Bronchial epithelial cell (primary cell): ENCODE measurements at regions not wholly inside any gene's neighbourhood (a gene's known extent, or its start where the extent isn't known, plus 50 kb on each side); places are given as distances from the start of the nearest gene placed in this dataset.
"Not testable (repeated sequence)": the region's sequence is repeated elsewhere in the genome, so short reads cannot be mapped to it uniquely, and the experiment has no call there.

Experiments
- DNase-seq: peaks from one replicate; pipeline ENCODE4 v3.0.0-alpha.2; 2010; ENCODE audit warnings: low read depth
- FAIRE-seq: peaks from 2 replicates; lab custom pipeline; 2011; peaks lifted over from hg19 to GRCh38; lab: Jason Lieb, UNC
- H3K27me3 ChIP-seq: 2 replicates; pipeline ENCODE4 v1.5.1; 2011; ENCODE audit warnings: low read length; ENCODE audit not compliant: control insufficient read depth, insufficient read depth
- H3K36me3 ChIP-seq: 2 replicates; pipeline ENCODE4 v1.5.1; 2011; ENCODE audit warnings: low read length; ENCODE audit not compliant: control insufficient read depth, insufficient read depth
- H3K4me3 ChIP-seq: 2 replicates; pipeline ENCODE4 v1.5.1; 2011; ENCODE audit warnings: mild to moderate bottlenecking, low read depth, low read length, control low read depth
- CTCF ChIP-seq: IDR thresholded peaks from 2 replicates; pipeline ENCODE4 v1.5.1; 2011; ENCODE audit warnings: mild to moderate bottlenecking, moderate library complexity, low read length, control low read depth, inconsistent platforms; ENCODE audit not compliant: insufficient read depth, severe bottlenecking

- DNase-seq (no peak), FAIRE-seq (no peak)
- no peak for TF ChIP-seq CTCF
- Histone ChIP-seq H3K36me3 (no peaks in the 10 kb centered on the region), H3K27me3 (no peaks in the 10 kb centered on the region), H3K4me3 (no peak overlapping the region)
Measured at GRCh38 chrX:3787856-3788255, 74.4 kb upstream of the PRKX start.

GRCh38 chrX:3785822-3786221, 72.4 kb upstream of the PRKX start:
- not testable (repeated sequence) for FAIRE-seq, DNase-seq, H3K27me3 ChIP-seq, H3K36me3 ChIP-seq, H3K4me3 ChIP-seq

- DNase-seq (no peak), FAIRE-seq (no peak)
- no peaks in the 10 kb centered on the region for H3K27me3 ChIP-seq
- no peak for TF ChIP-seq CTCF
- H3K4me3 ChIP-seq, result no peak overlapping the region
- no peaks in the 10 kb centered on the region for H3K36me3 ChIP-seq
Measured at GRCh38 chrX:3780564-3780963, 67.1 kb upstream of the PRKX start.

GRCh38 chrX:3779546-3779945, 66.1 kb upstream of the PRKX start:
- H3K36me3 ChIP-seq, result no peaks in the 10 kb centered on the region
- FAIRE-seq, result peak; percentile 60
- no peak for TF ChIP-seq CTCF

GRCh38 chrX:3777416-3777815, 64.0 kb upstream of the PRKX start:
- no peak for TF ChIP-seq CTCF
- DNase-seq (no peak), FAIRE-seq (no peak)
- no peaks in the 10 kb centered on the region for H3K27me3 ChIP-seq
- no peak overlapping the region for H3K4me3 ChIP-seq
- H3K36me3 ChIP-seq, result no peaks in the 10 kb centered on the region

More at GRCh38 chrX:3779546-3779945, 66.1 kb upstream of the PRKX start:
- no peak for DNase-seq
- H3K27me3 ChIP-seq, result no peaks in the 10 kb centered on the region
- no peak overlapping the region for H3K4me3 ChIP-seq

GRCh38 chrX:3771766-3772165, 58.3 kb upstream of the PRKX start:
- no peak for FAIRE-seq
- no peaks in the 10 kb centered on the region for H3K27me3 ChIP-seq
- H3K4me3 ChIP-seq, result no peak overlapping the region
- no peak for DNase-seq
- no peak for TF ChIP-seq CTCF
- no peaks in the 10 kb centered on the region for H3K36me3 ChIP-seq
